ENCODE measurements at regions not wholly inside any gene's neighbourhood (a gene's known extent, or its start where the extent isn't known, plus 50 kb on each side); places are given as distances from the start of the nearest gene placed in this dataset.
"Not testable (repeated sequence)": the region's sequence is repeated elsewhere in the genome, so short reads cannot be mapped to it uniquely, and the experiment has no call there.

GRCh38 chr14:106187216-106187615 is 660.8 kb downstream of the TMEM121 start:
- Histone ChIP-seq H3K4me1 (ENCODE audit: control insufficient read depth, insufficient read depth, low read length) (no peaks in the 10 kb centered on the region), H3K9me3 (ENCODE audit: control insufficient read depth, insufficient read depth, low read depth, low read length) (peaks cover 27% of the 10 kb centered on the region; the same call in 1 of the 2 replicates), H3K27ac (ENCODE audit: low read depth, low read length) (no peak overlapping the region), H3K9ac (ENCODE audit: low read length) (no peak overlapping the region), H3K36me3 (ENCODE audit: control insufficient read depth, insufficient read depth, low read length) (no peaks in the 10 kb centered on the region), H3K27me3 (ENCODE audit: control insufficient read depth, insufficient read depth, low read length) (peaks cover 3% of the 10 kb centered on the region; the same call in 1 of the 2 replicates), H3K4me3 (ENCODE audit: low read depth, low read length) (no peak overlapping the region)

- not testable (repeated sequence) for H3K4me1 ChIP-seq (ENCODE audit: control insufficient read depth, insufficient read depth, low read length); H3K4me3 ChIP-seq (ENCODE audit: low read depth, low read length); H3K9ac ChIP-seq (ENCODE audit: low read length); H3K36me3 ChIP-seq (ENCODE audit: control insufficient read depth, insufficient read depth, low read length); H3K27ac ChIP-seq (ENCODE audit: low read depth, low read length); H3K27me3 ChIP-seq (ENCODE audit: control insufficient read depth, insufficient read depth, low read length)
- H3K9me3 ChIP-seq (ENCODE audit: control insufficient read depth, insufficient read depth, low read depth, low read length): peaks cover 26% of the 10 kb centered on the region; the same call in 1 of the 2 replicates
Observed at GRCh38 chr14:106192701-106193100, 666.3 kb downstream of the TMEM121 start.

DNA sequence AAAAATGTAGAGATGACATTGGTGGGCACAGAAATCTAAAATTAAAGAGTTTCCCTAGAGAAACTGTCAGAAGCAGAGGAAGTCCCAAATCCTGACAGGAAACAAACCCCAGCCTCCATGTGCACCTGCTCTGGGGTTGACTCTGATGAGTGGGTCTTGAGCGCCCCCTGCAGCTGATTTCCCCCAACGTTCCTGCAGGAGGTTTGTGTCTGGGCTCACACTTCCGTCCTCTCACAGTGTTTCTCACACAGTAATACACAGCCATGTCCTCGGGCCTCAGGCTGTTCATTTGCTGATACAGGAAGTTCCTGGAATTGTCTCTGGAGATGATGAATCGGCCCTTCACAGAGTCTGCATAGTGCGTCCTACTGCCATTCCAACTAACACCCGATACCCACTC is 670.1 kb downstream of the TMEM121 start:
- peaks cover 51% of the 10 kb centered on the region; the same call in 1 of the 2 replicates for H3K9me3 ChIP-seq (ENCODE audit: control insufficient read depth, insufficient read depth, low read depth, low read length)
- H3K4me1 ChIP-seq (ENCODE audit: control insufficient read depth, insufficient read depth, low read length); H3K27ac ChIP-seq (ENCODE audit: low read depth, low read length); H3K4me3 ChIP-seq (ENCODE audit: low read depth, low read length); H3K9ac ChIP-seq (ENCODE audit: low read length); H3K36me3 ChIP-seq (ENCODE audit: control insufficient read depth, insufficient read depth, low read length): not testable (repeated sequence)
- peaks cover 32% of the 10 kb centered on the region; the same call in 1 of the 2 replicates for H3K27me3 ChIP-seq (ENCODE audit: control insufficient read depth, insufficient read depth, low read length)

- not testable (repeated sequence) for H3K4me1 ChIP-seq (ENCODE audit: control insufficient read depth, insufficient read depth, low read length); H3K4me3 ChIP-seq (ENCODE audit: low read depth, low read length); H3K27ac ChIP-seq (ENCODE audit: low read depth, low read length); H3K36me3 ChIP-seq (ENCODE audit: control insufficient read depth, insufficient read depth, low read length); H3K9ac ChIP-seq (ENCODE audit: low read length)
- H3K9me3 ChIP-seq (ENCODE audit: control insufficient read depth, insufficient read depth, low read depth, low read length): peaks cover 58% of the 10 kb centered on the region; the same call in 1 of the 2 replicates
- H3K27me3 ChIP-seq (ENCODE audit: control insufficient read depth, insufficient read depth, low read length): peaks cover 40% of the 10 kb centered on the region; the same call in 1 of the 2 replicates
Observed at GRCh38 chr14:106197264-106197663, 670.9 kb downstream of the TMEM121 start.

GRCh38 chr14:106199097-106199496 is 672.7 kb downstream of the TMEM121 start:
- peaks cover 54% of the 10 kb centered on the region; the same call in 1 of the 2 replicates for H3K27me3 ChIP-seq (ENCODE audit: control insufficient read depth, insufficient read depth, low read length)

DNA sequence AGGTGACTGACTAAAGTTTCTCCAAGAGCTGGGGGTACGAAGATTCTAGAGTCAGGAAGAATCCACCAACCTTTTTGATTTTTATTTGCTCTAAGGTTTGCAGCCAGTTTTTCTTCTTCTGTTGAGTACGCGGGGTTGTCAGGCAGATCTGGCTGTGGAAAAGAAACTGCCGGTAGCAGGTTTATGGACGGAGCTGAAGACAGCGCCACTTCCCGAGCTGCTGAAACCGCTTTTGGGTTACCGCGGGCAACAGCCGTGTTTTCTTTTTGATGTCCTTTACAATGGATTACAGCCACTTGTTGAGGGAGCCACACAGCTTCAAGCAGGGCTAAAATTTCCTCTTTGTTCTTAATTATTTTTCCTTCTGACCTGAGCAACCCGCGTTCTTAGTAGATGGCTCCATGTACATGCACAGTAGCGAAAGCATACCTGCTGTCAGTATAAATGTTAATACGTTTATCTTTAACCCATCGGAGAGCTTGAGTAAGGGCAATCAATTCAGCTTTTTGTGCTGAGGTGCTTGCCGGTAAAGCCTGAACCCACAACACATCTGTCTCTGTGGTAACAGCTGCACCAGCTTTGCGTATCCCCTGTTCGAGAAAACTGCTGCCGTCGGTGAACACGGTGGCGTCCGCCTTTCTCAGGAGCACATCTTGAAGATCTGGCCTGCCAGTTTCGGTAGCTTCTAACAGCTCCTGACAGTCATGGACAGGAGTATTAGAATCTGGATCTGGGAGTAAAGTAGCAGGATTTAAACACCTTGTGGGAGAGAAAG is 674.3 kb downstream of the TMEM121 start:
- Histone ChIP-seq H3K27me3 (ENCODE audit: control insufficient read depth, insufficient read depth, low read length) (peaks cover 67% of the 10 kb centered on the region; the same call in 1 of the 2 replicates), H3K9ac (ENCODE audit: low read length) (no peak overlapping the region), H3K36me3 (ENCODE audit: control insufficient read depth, insufficient read depth, low read length) (no peaks in the 10 kb centered on the region), H3K27ac (ENCODE audit: low read depth, low read length) (no peak overlapping the region), H3K4me1 (ENCODE audit: control insufficient read depth, insufficient read depth, low read length) (no peaks in the 10 kb centered on the region), H3K4me3 (ENCODE audit: low read depth, low read length) (no peak overlapping the region), H3K9me3 (ENCODE audit: control insufficient read depth, insufficient read depth, low read depth, low read length) (peaks cover 76% of the 10 kb centered on the region; the same call in 1 of the 2 replicates)

More at GRCh38 chr14:106199097-106199496, 672.7 kb downstream of the TMEM121 start:
- H3K9me3 ChIP-seq (ENCODE audit: control insufficient read depth, insufficient read depth, low read depth, low read length): peaks cover 70% of the 10 kb centered on the region; the same call in 1 of the 2 replicates
- no peak overlapping the region for H3K9ac ChIP-seq (ENCODE audit: low read length)
- H3K4me1 ChIP-seq (ENCODE audit: control insufficient read depth, insufficient read depth, low read length): no peaks in the 10 kb centered on the region
- H3K36me3 ChIP-seq (ENCODE audit: control insufficient read depth, insufficient read depth, low read length): no peaks in the 10 kb centered on the region
- no peak overlapping the region for H3K4me3 ChIP-seq (ENCODE audit: low read depth, low read length)
- no peak overlapping the region for H3K27ac ChIP-seq (ENCODE audit: low read depth, low read length)

DNA sequence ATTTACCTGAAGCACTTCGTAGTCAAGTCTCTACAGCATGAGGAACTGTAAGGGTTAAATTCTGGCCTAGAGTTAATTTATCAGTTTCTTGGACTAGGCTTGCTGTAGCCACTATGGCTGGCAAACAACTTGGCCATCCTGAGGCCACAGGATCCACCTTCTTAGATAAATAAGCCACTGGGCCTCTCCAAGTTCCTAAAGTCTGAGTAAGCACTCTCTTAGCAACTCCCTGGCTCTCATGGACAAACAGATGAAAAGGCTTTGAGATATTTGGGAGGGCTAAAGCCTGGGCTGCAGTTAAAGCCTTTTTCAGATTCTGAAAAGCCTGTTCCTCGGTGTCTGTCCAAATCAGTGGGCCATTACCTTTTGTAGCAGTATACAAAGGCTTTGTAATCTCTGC is 675.0 kb downstream of the TMEM121 start:
- Histone ChIP-seq H3K4me1 (ENCODE audit: control insufficient read depth, insufficient read depth, low read length) (no peaks in the 10 kb centered on the region), H3K27ac (ENCODE audit: low read depth, low read length) (no peak overlapping the region), H3K9ac (ENCODE audit: low read length) (no peak overlapping the region), H3K36me3 (ENCODE audit: control insufficient read depth, insufficient read depth, low read length) (no peaks in the 10 kb centered on the region), H3K4me3 (ENCODE audit: low read depth, low read length) (no peak overlapping the region), H3K9me3 (ENCODE audit: control insufficient read depth, insufficient read depth, low read depth, low read length) (peaks cover 80% of the 10 kb centered on the region; the same call in 1 of the 2 replicates), H3K27me3 (ENCODE audit: control insufficient read depth, insufficient read depth, low read length) (peaks cover 68% of the 10 kb centered on the region; the same call in 1 of the 2 replicates)

- H3K27ac ChIP-seq (ENCODE audit: low read depth, low read length): no peak overlapping the region
Observed at GRCh38 chr14:106203438-106203837, 677.1 kb downstream of the TMEM121 start.

GRCh38 chr14:106204063-106204462 is 677.7 kb downstream of the TMEM121 start:
- Histone ChIP-seq H3K9ac (ENCODE audit: low read length) (no peak overlapping the region), H3K9me3 (ENCODE audit: control insufficient read depth, insufficient read depth, low read depth, low read length) (peaks cover 81% of the 10 kb centered on the region; the same call in 1 of the 2 replicates), H3K36me3 (ENCODE audit: control insufficient read depth, insufficient read depth, low read length) (no peaks in the 10 kb centered on the region), H3K4me3 (ENCODE audit: low read depth, low read length) (no peak overlapping the region), H3K27me3 (ENCODE audit: control insufficient read depth, insufficient read depth, low read length) (peaks cover 76% of the 10 kb centered on the region; the same call in 1 of the 2 replicates), H3K27ac (ENCODE audit: low read depth, low read length) (no peak overlapping the region), H3K4me1 (ENCODE audit: control insufficient read depth, insufficient read depth, low read length) (no peaks in the 10 kb centered on the region)

More at GRCh38 chr14:106203438-106203837, 677.1 kb downstream of the TMEM121 start:
- H3K9me3 ChIP-seq (ENCODE audit: control insufficient read depth, insufficient read depth, low read depth, low read length): peaks cover 80% of the 10 kb centered on the region; the same call in 1 of the 2 replicates
- H3K9ac ChIP-seq (ENCODE audit: low read length): no peak overlapping the region
- H3K4me3 ChIP-seq (ENCODE audit: low read depth, low read length): no peak overlapping the region
- H3K36me3 ChIP-seq (ENCODE audit: control insufficient read depth, insufficient read depth, low read length): no peaks in the 10 kb centered on the region
- H3K27me3 ChIP-seq (ENCODE audit: control insufficient read depth, insufficient read depth, low read length): peaks cover 75% of the 10 kb centered on the region; the same call in 1 of the 2 replicates
- H3K4me1 ChIP-seq (ENCODE audit: control insufficient read depth, insufficient read depth, low read length): no peaks in the 10 kb centered on the region

GRCh38 chr14:106207316-106207715 is 680.9 kb downstream of the TMEM121 start:
- Histone ChIP-seq H3K27ac (ENCODE audit: low read depth, low read length) (no peak overlapping the region), H3K4me3 (ENCODE audit: low read depth, low read length) (no peak overlapping the region), H3K9me3 (ENCODE audit: control insufficient read depth, insufficient read depth, low read depth, low read length) (peaks cover 78% of the 10 kb centered on the region; the same call in 1 of the 2 replicates), H3K4me1 (ENCODE audit: control insufficient read depth, insufficient read depth, low read length) (no peaks in the 10 kb centered on the region), H3K36me3 (ENCODE audit: control insufficient read depth, insufficient read depth, low read length) (no peaks in the 10 kb centered on the region), H3K9ac (ENCODE audit: low read length) (no peak overlapping the region), H3K27me3 (ENCODE audit: control insufficient read depth, insufficient read depth, low read length) (peaks cover 58% of the 10 kb centered on the region; the same call in 1 of the 2 replicates)

DNA sequence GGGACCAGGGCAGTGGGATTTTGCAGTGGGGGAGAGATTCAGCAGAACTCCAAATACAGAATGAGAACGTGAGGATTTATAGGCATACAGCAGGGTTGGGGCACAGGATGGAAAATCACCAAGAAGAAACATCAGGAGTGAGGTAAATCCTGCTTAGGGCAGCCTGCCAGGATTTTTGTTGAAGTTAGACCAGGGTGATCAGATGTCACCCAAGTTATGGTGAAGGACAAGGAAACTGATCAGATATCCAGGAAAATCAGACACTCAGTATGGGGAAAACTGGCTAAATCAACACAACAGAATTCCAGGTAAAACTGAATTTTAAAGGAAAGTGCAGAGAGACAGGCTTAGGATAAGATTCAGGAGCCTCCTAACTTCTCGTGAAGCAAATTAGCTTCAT is 682.4 kb downstream of the TMEM121 start:
- Histone ChIP-seq H3K9me3 (ENCODE audit: control insufficient read depth, insufficient read depth, low read depth, low read length) (peaks cover 79% of the 10 kb centered on the region; the same call in 1 of the 2 replicates), H3K9ac (ENCODE audit: low read length) (no peak overlapping the region), H3K4me1 (ENCODE audit: control insufficient read depth, insufficient read depth, low read length) (no peaks in the 10 kb centered on the region), H3K27ac (ENCODE audit: low read depth, low read length) (no peak overlapping the region), H3K27me3 (ENCODE audit: control insufficient read depth, insufficient read depth, low read length) (peaks cover 56% of the 10 kb centered on the region; the same call in 1 of the 2 replicates), H3K4me3 (ENCODE audit: low read depth, low read length) (no peak overlapping the region), H3K36me3 (ENCODE audit: control insufficient read depth, insufficient read depth, low read length) (no peaks in the 10 kb centered on the region)

Data from HUES6 (cell line).